WTC11 (cell line): ENCODE measurements at regions not wholly inside any gene's neighbourhood (a gene's known extent, or its start where the extent isn't known, plus 50 kb on each side); places are given as distances from the start of the nearest gene placed in this dataset.

Experiments
- ATAC-seq: fragments of 200-7000 bp; cut with Tn5 transposase; 2 replicates; pipeline ENCODE4 v1.10.0; 2021; ENCODE audit warnings: mild to moderate bottlenecking, moderate library complexity
- CTCF ChIA-PET: fragments of 300-600 bp; sonication (Branson Sonifier 250); formaldehyde crosslinking; loops from one replicate; lab custom pipeline; 2021; ENCODE audit warnings: antibody characterized with exemption; lab: Charles Lee
- POLR2A ChIA-PET: fragments of 350-600 bp; sonication (Branson Sonifier 250); formaldehyde crosslinking; loops from one replicate; lab custom pipeline; 2021; ENCODE audit warnings: antibody characterized with exemption; lab: Charles Lee
- DNase-seq: peaks from one replicate; pipeline ENCODE4 v3.0.0; 2021; ENCODE audit warnings: low spot score
- H3K27ac Mint-ChIP-seq: 2 replicates; pipeline ENCODE4 v1.8.0; 2021; ENCODE audit warnings: mixed read lengths
- H3K27me3 Mint-ChIP-seq: 2 replicates; pipeline ENCODE4 v1.8.0; 2021; ENCODE audit warnings: low read depth, mild to moderate bottlenecking, moderate library complexity, mixed read lengths
- H3K36me3 Mint-ChIP-seq: 2 replicates; pipeline ENCODE4 v1.8.0; 2021; ENCODE audit warnings: mixed read lengths
- H3K4me1 Mint-ChIP-seq: 2 replicates; pipeline ENCODE4 v1.8.0; 2022; ENCODE audit warnings: mixed read lengths
- H3K4me3 Mint-ChIP-seq: 2 replicates; pipeline ENCODE4 v1.8.0; 2021; ENCODE audit warnings: mild to moderate bottlenecking, moderate library complexity, mixed read lengths
- H3K9me3 Mint-ChIP-seq: 2 replicates; pipeline ENCODE4 v1.8.0; 2021; ENCODE audit warnings: mixed read lengths
- ATF1 ChIP-seq: sonication (generic); formaldehyde crosslinking; IDR thresholded peaks from 2 replicates; pipeline ENCODE4 v1.8.1; 2023; ENCODE audit warnings: mild to moderate bottlenecking, moderate library complexity, missing genetic modification reagents
- ATF3 ChIP-seq: sonication (generic); formaldehyde crosslinking; conservative IDR thresholded peaks from 2 replicates; pipeline ENCODE4 v1.8.1; 2022; ENCODE audit warnings: mild to moderate bottlenecking, missing genetic modification reagents
- CTCF ChIP-seq: fragments of 200-600 bp; IDR thresholded peaks from 2 replicates; pipeline ENCODE4 v1.8.0; 2022; ENCODE audit warnings: antibody characterized with exemption
- E2F1 ChIP-seq: sonication (generic); formaldehyde crosslinking; IDR thresholded peaks from 2 replicates; pipeline ENCODE4 v1.8.0; 2022; ENCODE audit warnings: mild to moderate bottlenecking, missing genetic modification reagents
- E2F5 ChIP-seq: sonication (generic); formaldehyde crosslinking; IDR thresholded peaks from 2 replicates; pipeline ENCODE4 v1.8.1; 2022; ENCODE audit warnings: mild to moderate bottlenecking, moderate library complexity, missing genetic modification reagents
- ESRRA ChIP-seq: sonication (generic); formaldehyde crosslinking; IDR thresholded peaks from 2 replicates; pipeline ENCODE4 v1.8.1; 2022; ENCODE audit warnings: mild to moderate bottlenecking, missing genetic modification reagents, borderline replicate concordance
- ETV6 ChIP-seq: sonication (generic); formaldehyde crosslinking; IDR thresholded peaks from 2 replicates; pipeline ENCODE4 v1.8.1; 2022; ENCODE audit warnings: mild to moderate bottlenecking, missing genetic modification reagents
- FOXK1 ChIP-seq: sonication (generic); formaldehyde crosslinking; IDR thresholded peaks from 2 replicates; pipeline ENCODE4 v1.8.0; 2022; ENCODE audit warnings: mild to moderate bottlenecking, moderate library complexity, missing genetic modification reagents
- JAZF1 ChIP-seq: fragments of 250-450 bp; sonication (Bioruptor Pico); IDR thresholded peaks from 2 replicates; pipeline ENCODE4 v1.9.0; 2021; ENCODE audit warnings: moderate library complexity, mild to moderate bottlenecking, inconsistent platforms
- KAT7 ChIP-seq: sonication (generic); formaldehyde crosslinking; IDR thresholded peaks from 2 replicates; pipeline ENCODE4 v1.8.1; 2023; ENCODE audit warnings: missing genetic modification reagents, mild to moderate bottlenecking, borderline replicate concordance
- MXD4 ChIP-seq: fragments of 250-450 bp; sonication (Bioruptor Pico); IDR thresholded peaks from 2 replicates; pipeline ENCODE4 v1.8.0; 2021; ENCODE audit warnings: mild to moderate bottlenecking, moderate library complexity, borderline replicate concordance
- NFE2L1 ChIP-seq: sonication (generic); formaldehyde crosslinking; IDR thresholded peaks from 2 replicates; pipeline ENCODE4 v1.8.1; 2023; ENCODE audit warnings: missing genetic modification reagents
- NR2C2 ChIP-seq: sonication (generic); formaldehyde crosslinking; IDR thresholded peaks from 2 replicates; pipeline ENCODE4 v1.8.0; 2022; ENCODE audit warnings: mild to moderate bottlenecking, missing genetic modification reagents
- NR3C1 ChIP-seq: sonication (generic); formaldehyde crosslinking; conservative IDR thresholded peaks from 2 replicates; pipeline ENCODE4 v1.8.1; 2023; ENCODE audit warnings: low read depth, mild to moderate bottlenecking, missing genetic modification reagents
- OVOL2 ChIP-seq: fragments of 250-450 bp; sonication (Bioruptor Pico); IDR thresholded peaks from 2 replicates; pipeline ENCODE4 v1.9.0; 2021; ENCODE audit warnings: mild to moderate bottlenecking, borderline replicate concordance
- PRRX2 ChIP-seq: fragments of 250-450 bp; sonication (Bioruptor Pico); IDR thresholded peaks from 2 replicates; pipeline ENCODE4 v1.8.0; 2021; ENCODE audit warnings: mild to moderate bottlenecking
- RORB ChIP-seq: fragments of 250-450 bp; sonication (Bioruptor Pico); IDR thresholded peaks from 2 replicates; pipeline ENCODE4 v1.9.0; 2021; ENCODE audit warnings: mild to moderate bottlenecking
- STAT6 ChIP-seq: sonication (generic); formaldehyde crosslinking; conservative IDR thresholded peaks from 2 replicates; pipeline ENCODE4 v1.8.1; 2023; ENCODE audit warnings: mild to moderate bottlenecking, low read depth, missing genetic modification reagents, moderate library complexity
- TEAD1 ChIP-seq: sonication (generic); formaldehyde crosslinking; IDR thresholded peaks from 2 replicates; pipeline ENCODE4 v1.8.0; 2022; ENCODE audit warnings: mild to moderate bottlenecking, missing genetic modification reagents
- ZNF219 ChIP-seq: sonication (generic); formaldehyde crosslinking; IDR thresholded peaks from 2 replicates; pipeline ENCODE4 v1.8.0; 2023; ENCODE audit warnings: missing genetic modification reagents, mild to moderate bottlenecking, borderline replicate concordance
- ZNF263 ChIP-seq: sonication (generic); formaldehyde crosslinking; IDR thresholded peaks from 2 replicates; pipeline ENCODE4 v1.8.1; 2022; ENCODE audit warnings: low read depth, mild to moderate bottlenecking, moderate library complexity, missing genetic modification reagents
- TF ChIP-seq, protein P1 (sequence below): sonication (generic); formaldehyde crosslinking; IDR thresholded peaks from 2 replicates; pipeline ENCODE4 v1.8.1; 2022; ENCODE audit warnings: mild to moderate bottlenecking, missing genetic modification reagents, moderate library complexity, borderline replicate concordance
- TF ChIP-seq, protein P2 (sequence below): fragments of 250-450 bp; sonication (Bioruptor Pico); IDR thresholded peaks from 2 replicates; pipeline ENCODE4 v2.1.2; 2022; ENCODE audit warnings: mild to moderate bottlenecking, moderate library complexity

DNA sequence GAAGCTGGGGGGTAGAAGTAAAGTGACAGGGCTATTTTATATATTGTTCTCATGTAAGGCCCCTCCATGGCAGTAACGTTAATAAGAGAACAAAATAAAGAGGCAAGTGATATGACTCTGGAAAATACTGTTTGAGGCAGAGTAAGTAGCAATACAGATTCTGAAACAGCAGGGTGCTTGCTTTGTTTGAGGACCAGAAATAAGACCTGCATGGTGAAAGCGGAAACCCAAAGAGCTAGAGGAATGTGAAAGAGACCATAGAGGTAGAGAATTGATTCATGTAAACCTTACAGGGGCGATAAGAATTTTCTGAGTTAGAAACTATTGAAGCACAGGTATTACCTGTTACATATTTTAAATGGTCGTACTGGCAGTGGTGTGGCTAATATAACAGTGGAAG lies 1517.1 kb downstream of the SI start (continued):
- no peak for TF ChIP-seq TEAD1 (CRISPR knock-in tag)
- no peak for TF ChIP-seq ATF1 (CRISPR knock-in tag)
- TF ChIP-seq PRRX2 (CRISPR knock-in tag), result no peak
- no peak for TF ChIP-seq KAT7 (CRISPR knock-in tag)
- no peak for TF ChIP-seq NFE2L1 (CRISPR knock-in tag)
- no peak for TF ChIP-seq MXD4 (CRISPR knock-in tag)
- no peak for TF ChIP-seq CTCF

GRCh38 chr3:163560459-163560858 lies 1517.8 kb downstream of the SI start:
- ATAC-seq (peak; percentile 82), DNase-seq (no peak)
- Mint-ChIP-seq H3K27me3 (no peaks in the 10 kb centered on the region), H3K36me3 (peaks cover 5% of the 10 kb centered on the region; the same call in 1 of the 2 replicates), H3K9me3 (peaks cover 16% of the 10 kb centered on the region), H3K27ac (peak overlapping the region; percentile 24; the same call in 1 of the 2 replicates), H3K4me3 (no peak overlapping the region), H3K4me1 (peaks cover 16% of the 10 kb centered on the region)
- ChIA-PET CTCF (no interaction called here), POLR2A (no interaction called here)
- TF ChIP-seq NR2C2 (CRISPR knock-in tag) (no peak), E2F1 (no peak), OVOL2 (CRISPR knock-in tag) (no peak), ETV6 (CRISPR knock-in tag) (no peak), NR3C1 (no peak), ZNF219 (no peak), E2F5 (CRISPR knock-in tag) (no peak), TEAD1 (CRISPR knock-in tag) (no peak)
- TF ChIP-seq, protein P1, sequence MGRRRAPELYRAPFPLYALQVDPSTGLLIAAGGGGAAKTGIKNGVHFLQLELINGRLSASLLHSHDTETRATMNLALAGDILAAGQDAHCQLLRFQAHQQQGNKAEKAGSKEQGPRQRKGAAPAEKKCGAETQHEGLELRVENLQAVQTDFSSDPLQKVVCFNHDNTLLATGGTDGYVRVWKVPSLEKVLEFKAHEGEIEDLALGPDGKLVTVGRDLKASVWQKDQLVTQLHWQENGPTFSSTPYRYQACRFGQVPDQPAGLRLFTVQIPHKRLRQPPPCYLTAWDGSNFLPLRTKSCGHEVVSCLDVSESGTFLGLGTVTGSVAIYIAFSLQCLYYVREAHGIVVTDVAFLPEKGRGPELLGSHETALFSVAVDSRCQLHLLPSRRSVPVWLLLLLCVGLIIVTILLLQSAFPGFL (CRISPR knock-in tag), result no peak
- TF ChIP-seq, protein P2, sequence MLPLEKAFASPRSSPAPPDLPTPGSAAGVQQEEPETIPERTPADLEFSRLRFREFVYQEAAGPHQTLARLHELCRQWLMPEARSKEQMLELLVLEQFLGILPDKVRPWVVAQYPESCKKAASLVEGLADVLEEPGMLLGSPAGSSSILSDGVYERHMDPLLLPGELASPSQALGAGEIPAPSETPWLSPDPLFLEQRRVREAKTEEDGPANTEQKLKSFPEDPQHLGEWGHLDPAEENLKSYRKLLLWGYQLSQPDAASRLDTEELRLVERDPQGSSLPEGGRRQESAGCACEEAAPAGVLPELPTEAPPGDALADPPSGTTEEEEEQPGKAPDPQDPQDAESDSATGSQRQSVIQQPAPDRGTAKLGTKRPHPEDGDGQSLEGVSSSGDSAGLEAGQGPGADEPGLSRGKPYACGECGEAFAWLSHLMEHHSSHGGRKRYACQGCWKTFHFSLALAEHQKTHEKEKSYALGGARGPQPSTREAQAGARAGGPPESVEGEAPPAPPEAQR (CRISPR knock-in tag), result no peak

DNA sequence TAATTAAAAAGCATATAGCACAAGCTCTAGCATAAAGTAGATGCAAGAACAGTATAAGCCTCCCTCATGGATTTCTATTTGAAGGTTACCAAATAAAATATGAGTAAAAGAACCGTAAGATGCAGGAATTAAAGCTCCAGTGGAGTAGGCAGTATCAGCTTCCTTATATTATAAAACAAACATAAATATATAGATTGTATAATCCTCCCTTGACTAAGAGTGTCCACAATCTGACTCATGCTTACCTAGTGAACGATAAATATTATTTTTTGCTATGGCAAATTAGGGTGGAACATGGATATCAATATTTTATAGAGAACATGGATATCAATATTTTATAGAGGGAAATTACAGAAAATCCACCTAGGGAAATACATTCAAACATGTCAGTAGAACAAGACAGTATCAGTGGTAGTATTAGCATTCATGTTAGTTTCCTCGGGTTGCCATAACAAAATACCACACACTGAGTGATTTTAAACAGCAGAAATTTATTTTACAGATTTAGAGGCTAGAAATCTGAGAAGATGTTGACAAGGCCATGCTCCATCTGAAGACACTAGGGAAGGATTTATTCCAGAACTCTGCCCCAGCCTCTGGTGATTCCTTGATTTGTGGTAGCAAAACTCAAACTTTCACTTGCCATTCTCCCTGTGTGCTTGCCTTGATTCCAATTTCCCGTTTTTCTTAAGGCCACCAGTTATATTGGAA lies 1521.3 kb downstream of the SI start:
- CTCF ChIA-PET, result no interaction called here
- TF ChIP-seq ESRRA (CRISPR knock-in tag) (no peak), JAZF1 (CRISPR knock-in tag) (no peak), RORB (CRISPR knock-in tag) (no peak), ATF3 (CRISPR knock-in tag) (no peak), FOXK1 (CRISPR knock-in tag) (no peak), E2F5 (CRISPR knock-in tag) (no peak), STAT6 (CRISPR knock-in tag) (no peak), ZNF263 (CRISPR knock-in tag) (no peak)

More for the DNA sequence above, 1521.3 kb downstream of the SI start:
- Mint-ChIP-seq H3K4me3 (no peak overlapping the region), H3K36me3 (no peaks in the 10 kb centered on the region), H3K9me3 (no peaks in the 10 kb centered on the region), H3K4me1 (peaks cover 16% of the 10 kb centered on the region), H3K27ac (no peak overlapping the region), H3K27me3 (no peaks in the 10 kb centered on the region)
- DNase-seq (no peak), ATAC-seq (no peak)
- POLR2A ChIA-PET, result no interaction called here
